ENCODE measurements at regions not wholly inside any gene's neighbourhood (a gene's known extent, or its start where the extent isn't known, plus 50 kb on each side); places are given as distances from the start of the nearest gene placed in this dataset.

DNA sequence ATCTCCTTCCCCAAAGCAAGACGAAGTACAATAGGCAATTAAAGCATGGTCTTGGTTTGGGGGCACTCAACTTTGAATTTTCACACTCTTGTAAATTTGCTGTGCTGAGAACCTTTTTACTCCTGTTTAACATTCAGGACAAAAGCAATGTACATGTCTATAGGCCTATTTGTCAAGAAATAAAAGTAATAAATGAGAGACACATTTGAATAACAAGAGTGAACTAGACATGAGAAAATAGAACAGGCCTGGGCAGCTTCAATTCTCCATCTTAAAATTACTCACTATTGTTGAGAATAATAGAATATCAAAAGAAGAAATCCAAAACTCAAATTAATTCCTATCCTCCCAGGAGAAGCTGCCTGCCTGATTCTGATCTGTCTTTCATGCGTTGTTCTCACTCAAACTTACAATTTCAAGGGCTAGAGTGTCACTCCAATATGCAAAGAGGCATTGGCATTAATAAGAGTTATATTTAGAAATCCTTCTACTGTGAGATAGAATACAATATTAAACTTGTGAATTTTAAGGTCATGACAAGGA, 192.9 kb upstream of the CCNG1 start:
- TF ChIP-seq, protein P1, sequence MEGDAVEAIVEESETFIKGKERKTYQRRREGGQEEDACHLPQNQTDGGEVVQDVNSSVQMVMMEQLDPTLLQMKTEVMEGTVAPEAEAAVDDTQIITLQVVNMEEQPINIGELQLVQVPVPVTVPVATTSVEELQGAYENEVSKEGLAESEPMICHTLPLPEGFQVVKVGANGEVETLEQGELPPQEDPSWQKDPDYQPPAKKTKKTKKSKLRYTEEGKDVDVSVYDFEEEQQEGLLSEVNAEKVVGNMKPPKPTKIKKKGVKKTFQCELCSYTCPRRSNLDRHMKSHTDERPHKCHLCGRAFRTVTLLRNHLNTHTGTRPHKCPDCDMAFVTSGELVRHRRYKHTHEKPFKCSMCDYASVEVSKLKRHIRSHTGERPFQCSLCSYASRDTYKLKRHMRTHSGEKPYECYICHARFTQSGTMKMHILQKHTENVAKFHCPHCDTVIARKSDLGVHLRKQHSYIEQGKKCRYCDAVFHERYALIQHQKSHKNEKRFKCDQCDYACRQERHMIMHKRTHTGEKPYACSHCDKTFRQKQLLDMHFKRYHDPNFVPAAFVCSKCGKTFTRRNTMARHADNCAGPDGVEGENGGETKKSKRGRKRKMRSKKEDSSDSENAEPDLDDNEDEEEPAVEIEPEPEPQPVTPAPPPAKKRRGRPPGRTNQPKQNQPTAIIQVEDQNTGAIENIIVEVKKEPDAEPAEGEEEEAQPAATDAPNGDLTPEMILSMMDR (IDR thresholded peaks at IDR 0.05; ENCODE audit: low read length): no peak
- TF ChIP-seq EZH2 (IDR thresholded peaks at IDR 0.05; ENCODE audit: borderline replicate concordance, low read length): no peak
- Histone ChIP-seq H3F3A (ENCODE audit: insufficient read depth, low read length) (no peaks in the 10 kb centered on the region), H3K27me3 (ENCODE audit: insufficient read depth, low read length) (no peaks in the 10 kb centered on the region), H4K20me1 (ENCODE audit: insufficient read depth, low read length) (no peaks in the 10 kb centered on the region), H3K4me1 (ENCODE audit: insufficient read depth, low read length, severe bottlenecking) (no peaks in the 10 kb centered on the region), H3K9me3 (ENCODE audit: low read length) (no peaks in the 10 kb centered on the region), H3K36me3 (ENCODE audit: insufficient read depth, low read length) (no peaks in the 10 kb centered on the region), H3K9me2 (ENCODE audit: low read depth, low read length) (no peaks in the 10 kb centered on the region), H3K27ac (ENCODE audit: low read depth, low read length, poor library complexity, severe bottlenecking) (no peak overlapping the region), H2AFZ (ENCODE audit: low read length) (no peak overlapping the region), H3K4me2 (ENCODE audit: low read length) (no peak overlapping the region), H3K4me3 (ENCODE audit: low read depth, low read length, poor library complexity, severe bottlenecking) (no peak overlapping the region), H3K79me2 (ENCODE audit: insufficient read depth, low read length) (no peaks in the 10 kb centered on the region), H3K9ac (ENCODE audit: low read length) (no peak overlapping the region)

DNA sequence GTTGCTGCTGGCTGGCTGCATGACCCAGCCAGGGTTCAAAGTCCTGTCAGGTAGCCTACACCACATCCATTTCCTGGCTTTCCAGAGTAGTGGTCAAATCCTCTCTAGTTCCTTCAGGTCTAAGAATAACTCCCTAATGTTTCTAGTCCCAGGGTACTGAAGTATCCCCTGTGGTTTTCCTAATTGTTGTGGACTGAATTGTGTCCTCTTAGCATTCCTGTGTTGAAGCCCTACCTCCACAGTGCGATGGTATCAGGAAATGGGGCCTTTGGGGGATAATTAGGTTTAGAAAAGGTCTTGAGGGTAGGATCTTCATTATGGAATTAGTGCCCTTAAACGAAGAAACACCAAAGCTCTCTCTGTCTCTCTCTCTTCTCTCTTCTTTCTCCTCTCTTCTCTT, 191.8 kb upstream of the CCNG1 start:
- H3K4me2 ChIP-seq (ENCODE audit: low read length): no peak overlapping the region
- H3K27ac ChIP-seq (ENCODE audit: low read depth, low read length, poor library complexity, severe bottlenecking): no peak overlapping the region
- no peaks in the 10 kb centered on the region for H3K36me3 ChIP-seq (ENCODE audit: insufficient read depth, low read length)
- H2AFZ ChIP-seq (ENCODE audit: low read length): no peak overlapping the region
- H3K9me3 ChIP-seq (ENCODE audit: low read length): no peaks in the 10 kb centered on the region
- H3F3A ChIP-seq (ENCODE audit: insufficient read depth, low read length): no peaks in the 10 kb centered on the region
- no peaks in the 10 kb centered on the region for H3K79me2 ChIP-seq (ENCODE audit: insufficient read depth, low read length)
- no peaks in the 10 kb centered on the region for H4K20me1 ChIP-seq (ENCODE audit: insufficient read depth, low read length)
- H3K9ac ChIP-seq (ENCODE audit: low read length): no peak overlapping the region
- H3K4me1 ChIP-seq (ENCODE audit: insufficient read depth, low read length, severe bottlenecking): no peaks in the 10 kb centered on the region
- no peak overlapping the region for H3K4me3 ChIP-seq (ENCODE audit: low read depth, low read length, poor library complexity, severe bottlenecking)
- H3K9me2 ChIP-seq (ENCODE audit: low read depth, low read length): no peaks in the 10 kb centered on the region
- TF ChIP-seq, protein P1 (IDR thresholded peaks at IDR 0.05; ENCODE audit: low read length): no peak
- no peak for TF ChIP-seq EZH2 (IDR thresholded peaks at IDR 0.05; ENCODE audit: borderline replicate concordance, low read length)
- H3K27me3 ChIP-seq (ENCODE audit: insufficient read depth, low read length): no peaks in the 10 kb centered on the region

DNA sequence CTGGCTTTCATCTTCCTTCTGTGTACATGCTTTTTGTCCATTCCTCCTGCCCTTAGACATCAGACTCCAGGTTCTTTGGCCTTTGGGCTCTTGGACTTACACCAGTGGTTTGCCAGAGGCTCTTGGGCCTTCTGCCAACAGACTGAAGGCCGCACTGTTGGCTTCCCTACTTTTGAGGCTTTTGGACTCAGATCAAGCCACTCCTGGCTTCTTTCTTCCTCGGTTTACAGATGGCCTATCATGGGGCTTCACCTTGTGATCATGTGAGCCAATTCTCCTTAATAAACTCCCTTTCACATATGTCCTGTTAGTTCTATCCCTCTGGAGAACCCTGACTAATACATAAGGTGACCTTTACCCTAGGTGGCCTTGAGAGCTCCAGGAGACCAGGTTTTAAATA, 189.1 kb upstream of the CCNG1 start:
- H3K9me3 ChIP-seq (ENCODE audit: low read length): no peaks in the 10 kb centered on the region
- H3K79me2 ChIP-seq (ENCODE audit: insufficient read depth, low read length): no peaks in the 10 kb centered on the region
- H3K4me1 ChIP-seq (ENCODE audit: insufficient read depth, low read length, severe bottlenecking): no peaks in the 10 kb centered on the region
- no peaks in the 10 kb centered on the region for H4K20me1 ChIP-seq (ENCODE audit: insufficient read depth, low read length)
- H3K9me2 ChIP-seq (ENCODE audit: low read depth, low read length): no peaks in the 10 kb centered on the region
- H3K4me2 ChIP-seq (ENCODE audit: low read length): no peak overlapping the region
- no peak overlapping the region for H3K4me3 ChIP-seq (ENCODE audit: low read depth, low read length, poor library complexity, severe bottlenecking)
- no peaks in the 10 kb centered on the region for H3F3A ChIP-seq (ENCODE audit: insufficient read depth, low read length)
- no peak overlapping the region for H2AFZ ChIP-seq (ENCODE audit: low read length)
- H3K36me3 ChIP-seq (ENCODE audit: insufficient read depth, low read length): no peaks in the 10 kb centered on the region
- no peak overlapping the region for H3K27ac ChIP-seq (ENCODE audit: low read depth, low read length, poor library complexity, severe bottlenecking)
- no peak for TF ChIP-seq EZH2 (IDR thresholded peaks at IDR 0.05; ENCODE audit: borderline replicate concordance, low read length)
- TF ChIP-seq, protein P1 (IDR thresholded peaks at IDR 0.05; ENCODE audit: low read length): no peak
- H3K27me3 ChIP-seq (ENCODE audit: insufficient read depth, low read length): no peaks in the 10 kb centered on the region
- H3K9ac ChIP-seq (ENCODE audit: low read length): no peak overlapping the region

All from OCI-LY1 (cell line).